DND-41 (cell line): ENCODE measurements at regions not wholly inside any gene's neighbourhood (a gene's known extent, or its start where the extent isn't known, plus 50 kb on each side); places are given as distances from the start of the nearest gene placed in this dataset.

Source experiments
- EZH2 ChIP-seq: IDR thresholded peaks from 3 replicates; pipeline ENCODE4 v1.6.1; 2012; ENCODE audit warnings: borderline replicate concordance, low read depth, mild to moderate bottlenecking, moderate library complexity, low read length, inconsistent platforms; ENCODE audit not compliant: severe bottlenecking
- TF ChIP-seq, protein P1 (sequence below): IDR thresholded peaks from 2 replicates; pipeline ENCODE4 v1.5.1; 2012; ENCODE audit warnings: borderline replicate concordance, low read length, moderate library complexity, mild to moderate bottlenecking; ENCODE audit not compliant: poor library complexity, severe bottlenecking; ENCODE audit errors: extremely low read depth

DNA sequence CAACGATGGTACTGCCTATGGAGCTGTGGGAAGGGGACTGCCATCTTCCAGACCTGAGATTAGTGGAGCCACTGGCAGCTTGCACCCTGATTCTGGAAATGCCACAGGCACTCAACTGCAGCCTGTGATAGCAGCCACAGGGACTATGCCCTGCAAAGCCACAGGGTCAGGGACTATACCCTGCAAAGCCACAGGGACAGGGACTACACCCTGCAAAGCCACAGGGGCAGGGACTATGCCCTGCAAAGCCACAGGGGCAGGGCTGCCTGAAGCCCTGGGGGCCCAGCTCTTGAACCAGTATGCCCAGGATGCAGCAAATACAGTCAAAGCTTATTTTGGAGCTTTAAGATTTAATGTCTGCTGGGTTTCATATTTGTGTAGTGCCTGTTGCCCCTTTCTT lies 346.6 kb downstream of the C6orf118 start:
- TF ChIP-seq, protein P1, sequence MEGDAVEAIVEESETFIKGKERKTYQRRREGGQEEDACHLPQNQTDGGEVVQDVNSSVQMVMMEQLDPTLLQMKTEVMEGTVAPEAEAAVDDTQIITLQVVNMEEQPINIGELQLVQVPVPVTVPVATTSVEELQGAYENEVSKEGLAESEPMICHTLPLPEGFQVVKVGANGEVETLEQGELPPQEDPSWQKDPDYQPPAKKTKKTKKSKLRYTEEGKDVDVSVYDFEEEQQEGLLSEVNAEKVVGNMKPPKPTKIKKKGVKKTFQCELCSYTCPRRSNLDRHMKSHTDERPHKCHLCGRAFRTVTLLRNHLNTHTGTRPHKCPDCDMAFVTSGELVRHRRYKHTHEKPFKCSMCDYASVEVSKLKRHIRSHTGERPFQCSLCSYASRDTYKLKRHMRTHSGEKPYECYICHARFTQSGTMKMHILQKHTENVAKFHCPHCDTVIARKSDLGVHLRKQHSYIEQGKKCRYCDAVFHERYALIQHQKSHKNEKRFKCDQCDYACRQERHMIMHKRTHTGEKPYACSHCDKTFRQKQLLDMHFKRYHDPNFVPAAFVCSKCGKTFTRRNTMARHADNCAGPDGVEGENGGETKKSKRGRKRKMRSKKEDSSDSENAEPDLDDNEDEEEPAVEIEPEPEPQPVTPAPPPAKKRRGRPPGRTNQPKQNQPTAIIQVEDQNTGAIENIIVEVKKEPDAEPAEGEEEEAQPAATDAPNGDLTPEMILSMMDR, result no peak
- TF ChIP-seq EZH2, result no peak
